Left forelimb (tissue), 1 donor: ENCODE measurements at regions not wholly inside any gene's neighbourhood (a gene's known extent, or its start where the extent isn't known, plus 50 kb on each side); places are given as distances from the start of the nearest gene placed in this dataset.

Experiments
- DNase-seq: peaks from one replicate; pipeline ENCODE4 v3.0.0-alpha.2; 2018; ENCODE audit warnings: low spot score

DNA sequence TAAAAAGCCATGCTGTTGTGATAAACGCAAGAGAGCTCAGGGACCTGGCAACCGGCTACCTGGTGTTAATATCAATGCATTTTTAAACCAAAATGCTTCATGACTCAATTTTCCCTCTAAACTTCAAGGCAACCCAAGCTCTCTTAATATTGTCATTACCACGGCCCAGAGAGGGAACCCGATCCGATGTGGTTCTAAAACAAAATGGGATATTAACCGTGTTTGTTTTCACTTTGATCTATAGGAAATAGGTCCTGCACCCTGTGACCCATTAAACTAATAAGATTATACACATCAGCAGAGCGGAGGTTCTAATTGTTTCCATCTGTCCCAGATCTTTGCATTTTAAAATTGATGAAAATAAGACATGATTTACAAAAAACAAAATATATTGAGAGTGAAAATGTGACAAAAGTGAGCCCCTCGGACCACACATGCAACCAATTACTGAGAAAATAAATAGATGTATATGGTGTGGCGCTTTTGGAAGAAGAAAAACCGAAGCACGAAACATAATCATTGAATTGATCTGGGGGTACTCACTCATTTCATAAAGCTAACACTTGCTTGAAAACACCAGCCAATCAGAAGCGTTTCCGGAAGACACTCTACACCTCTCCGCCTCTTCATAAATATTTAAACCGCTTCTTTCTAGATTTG, 290.3 kb upstream of the NFE2L3 start:
- no peak for DNase-seq

- DNase-seq: peak; percentile 99
Observed at GRCh38 chr7:25862261-25863004, 289.6 kb upstream of the NFE2L3 start.

GRCh38 chr7:25863005-25863728, 288.8 kb upstream of the NFE2L3 start:
- no peak for DNase-seq

DNA sequence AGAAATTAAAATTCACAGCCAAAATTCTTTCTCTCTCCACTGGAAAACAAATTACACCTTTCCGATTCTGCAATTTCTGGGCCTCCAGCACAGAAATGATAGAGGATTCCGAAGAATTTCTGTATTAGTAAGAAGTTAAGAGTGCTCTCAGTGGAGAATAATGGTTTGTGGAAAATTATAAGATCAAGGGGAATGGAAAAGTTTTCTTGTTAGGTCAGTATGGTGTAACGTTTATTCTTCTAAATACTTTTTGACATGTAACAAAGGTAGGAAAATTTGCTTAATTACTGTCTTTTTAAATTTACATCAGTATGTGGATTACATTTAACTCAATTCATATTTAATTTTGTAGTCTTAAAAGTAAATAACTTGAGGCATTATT, 288.3 kb upstream of the NFE2L3 start:
- no peak for DNase-seq

GRCh38 chr7:25864511-25864910, 287.5 kb upstream of the NFE2L3 start:
- no peak for DNase-seq

DNA sequence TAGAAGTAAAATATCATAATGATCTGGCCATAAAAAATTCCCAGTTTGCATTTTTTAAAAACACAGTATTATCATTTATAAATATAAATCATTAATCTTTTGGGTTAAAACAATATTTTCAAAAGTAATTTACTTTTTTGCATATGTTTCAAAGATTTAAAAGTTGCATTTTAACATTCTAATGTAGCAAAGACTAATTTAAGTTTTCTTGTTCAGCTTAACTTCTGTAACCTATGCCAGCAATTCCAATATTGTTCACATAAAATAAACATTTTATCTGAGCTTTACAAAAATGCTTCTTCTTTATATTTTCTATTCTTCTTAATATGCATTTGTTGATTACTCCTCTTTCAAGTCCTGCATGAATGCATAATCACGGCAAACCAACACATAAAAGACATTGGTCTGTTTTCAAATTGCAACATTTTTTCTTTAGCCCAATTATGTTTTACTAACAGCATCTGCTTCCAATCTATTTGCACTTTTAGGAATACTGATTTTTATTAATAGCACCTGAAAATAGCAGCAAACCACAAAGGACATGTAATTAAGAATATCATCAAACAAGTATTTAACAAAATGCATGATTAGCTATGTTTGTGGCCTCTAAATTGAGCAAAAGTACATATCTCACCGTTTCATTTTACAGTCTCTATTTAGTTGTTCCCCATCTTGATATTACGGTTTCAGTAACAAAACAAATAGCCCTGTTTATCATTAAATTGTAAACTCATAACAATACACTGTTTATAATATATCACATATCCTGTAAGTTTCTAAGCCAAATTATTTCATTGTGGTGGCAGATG, 286.9 kb upstream of the NFE2L3 start:
- no peak for DNase-seq

GRCh38 chr7:25868509-25868908, 283.5 kb upstream of the NFE2L3 start:
- DNase-seq: no peak

DNA sequence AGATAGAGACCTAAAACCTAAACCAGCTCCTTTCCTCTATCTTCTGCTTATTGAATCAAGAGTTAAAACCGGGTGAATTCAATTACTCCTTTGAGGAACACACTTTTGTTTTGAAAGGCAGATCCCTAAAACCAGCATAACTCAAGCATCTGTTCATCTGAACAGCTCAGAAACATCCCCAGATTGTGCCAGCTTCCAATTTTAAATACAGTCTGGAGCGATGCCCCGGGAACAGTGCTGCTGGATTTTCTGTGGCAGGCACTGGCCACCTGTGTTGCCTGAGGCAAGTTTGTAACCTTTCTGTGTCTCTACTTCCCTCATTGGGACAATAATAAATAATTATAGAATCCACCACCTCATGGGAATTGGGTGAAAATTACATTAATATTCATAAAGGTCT, 281.4 kb upstream of the NFE2L3 start:
- DNase-seq: no peak

- DNase-seq: no peak
Observed at GRCh38 chr7:25876092-25876491, 275.9 kb upstream of the NFE2L3 start.

DNA sequence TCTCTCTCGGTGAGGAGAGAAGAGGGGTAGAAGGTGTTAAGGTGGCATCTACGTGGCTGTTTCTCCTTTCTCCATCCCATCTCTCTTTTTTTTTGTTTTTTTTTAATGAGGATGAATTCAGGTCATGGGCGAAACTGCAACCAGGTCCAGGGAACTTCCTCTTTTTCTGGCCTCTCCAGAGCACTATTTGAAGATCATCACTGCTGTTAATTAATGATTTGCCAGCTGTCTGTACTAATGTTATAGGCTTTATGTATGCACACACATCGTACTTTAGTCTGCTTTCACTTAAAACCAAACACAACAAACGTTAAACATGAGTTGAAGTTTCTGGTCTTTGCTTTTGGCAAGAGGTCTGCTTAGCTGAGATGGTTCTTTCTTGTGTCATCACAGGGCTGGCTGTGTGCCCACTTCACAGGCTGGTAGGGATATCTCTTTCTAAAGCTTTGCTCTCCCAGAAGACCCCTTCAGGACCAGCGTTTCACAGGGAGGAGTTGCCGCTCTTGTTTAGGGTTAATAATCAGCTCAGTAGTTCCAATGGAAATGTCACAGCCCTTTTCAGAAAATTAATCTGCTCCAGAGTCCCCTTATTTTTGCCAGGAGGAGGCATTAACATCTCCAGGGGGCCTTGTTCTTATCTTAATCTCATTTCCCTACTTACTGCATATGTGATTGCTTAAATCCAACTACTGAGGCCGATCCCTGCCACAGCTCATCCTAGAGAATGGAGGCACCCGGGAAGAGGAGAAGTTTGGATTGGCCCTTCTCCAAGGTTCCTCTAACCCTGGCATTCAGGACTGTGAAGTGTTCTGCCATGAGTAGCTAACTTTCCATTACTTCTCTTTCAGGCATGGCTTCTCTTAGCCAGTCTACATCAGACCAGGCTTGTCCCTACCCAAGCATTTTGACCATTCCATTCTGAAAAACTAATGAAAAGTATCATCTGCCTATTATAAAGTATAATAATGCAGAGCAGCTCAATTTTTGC, 273.9 kb upstream of the NFE2L3 start:
- no peak for DNase-seq

DNA sequence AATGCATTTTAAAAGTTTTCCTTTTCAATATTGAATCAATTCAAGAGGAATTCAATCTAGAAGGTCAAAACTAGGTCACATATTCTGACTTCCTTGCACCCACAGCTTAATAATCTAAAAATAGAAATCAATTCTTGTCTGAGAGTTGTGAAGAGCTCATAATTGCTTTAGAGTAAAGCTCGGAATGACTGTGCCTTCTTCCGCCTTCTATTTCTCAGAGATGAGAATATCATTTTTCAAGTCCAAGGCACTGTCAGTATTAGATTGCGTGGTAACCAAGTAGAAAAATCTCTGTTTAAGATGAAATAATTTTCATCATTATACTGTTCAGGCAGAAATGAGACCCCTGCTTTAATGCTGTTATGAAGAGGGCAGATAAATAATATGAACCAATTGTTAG, 272.2 kb upstream of the NFE2L3 start:
- DNase-seq: no peak

GRCh38 chr7:25881317-25882037, 270.5 kb upstream of the NFE2L3 start:
- no peak for DNase-seq

DNA sequence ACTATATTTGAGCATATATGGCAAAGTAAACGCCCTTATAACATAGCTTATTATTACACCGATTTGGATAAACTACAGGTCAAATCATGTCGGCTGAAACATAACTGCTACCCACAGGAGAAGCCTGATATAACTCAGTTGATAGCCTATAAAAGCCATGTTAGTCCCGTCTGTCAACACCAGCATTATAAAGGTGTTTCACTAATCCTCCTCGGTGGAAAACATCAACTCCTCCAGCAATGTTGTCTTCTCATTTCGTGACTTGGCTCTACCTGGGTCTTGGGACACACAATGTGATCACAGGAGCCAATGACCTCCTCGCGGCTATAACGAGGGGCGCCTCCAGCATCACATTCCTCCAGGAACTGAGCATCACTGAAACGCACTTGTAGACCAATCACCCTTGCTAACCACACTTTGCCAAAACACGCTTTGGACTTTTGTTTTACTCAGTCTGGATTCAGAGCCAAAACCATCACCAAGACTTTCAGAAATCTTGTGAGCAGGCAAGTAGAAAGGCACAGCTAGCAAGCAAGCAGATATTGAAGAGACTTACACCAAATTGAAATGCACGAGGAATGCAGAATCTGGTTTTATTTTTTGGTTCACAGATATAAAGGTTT, 269.7 kb upstream of the NFE2L3 start:
- DNase-seq: no peak

DNA sequence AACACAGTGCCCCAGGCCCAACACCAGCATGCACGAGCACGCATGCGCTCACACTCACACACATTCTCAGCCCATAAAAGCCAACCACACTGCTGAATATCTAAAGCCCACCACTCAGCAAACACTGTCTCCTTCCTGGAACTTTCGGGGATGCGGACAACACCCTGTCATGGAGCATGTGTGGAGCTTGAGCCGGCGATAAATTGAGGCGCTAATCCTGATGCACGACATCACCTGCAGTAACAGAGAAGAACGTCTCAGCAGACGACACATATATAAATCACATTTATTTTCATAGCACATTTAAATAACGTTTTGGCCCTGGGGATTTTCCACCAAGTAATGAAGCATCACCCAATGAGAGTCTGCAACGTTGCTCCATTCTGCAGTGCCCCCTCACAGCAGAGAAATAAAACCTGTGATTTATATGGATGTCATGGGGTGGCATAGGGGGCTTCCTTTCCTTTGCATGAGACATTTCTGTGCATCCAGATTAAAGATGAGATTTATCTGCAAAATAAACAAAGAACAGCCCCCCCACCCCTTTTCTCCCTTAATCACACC, 267.7 kb upstream of the NFE2L3 start:
- no peak for DNase-seq

DNA sequence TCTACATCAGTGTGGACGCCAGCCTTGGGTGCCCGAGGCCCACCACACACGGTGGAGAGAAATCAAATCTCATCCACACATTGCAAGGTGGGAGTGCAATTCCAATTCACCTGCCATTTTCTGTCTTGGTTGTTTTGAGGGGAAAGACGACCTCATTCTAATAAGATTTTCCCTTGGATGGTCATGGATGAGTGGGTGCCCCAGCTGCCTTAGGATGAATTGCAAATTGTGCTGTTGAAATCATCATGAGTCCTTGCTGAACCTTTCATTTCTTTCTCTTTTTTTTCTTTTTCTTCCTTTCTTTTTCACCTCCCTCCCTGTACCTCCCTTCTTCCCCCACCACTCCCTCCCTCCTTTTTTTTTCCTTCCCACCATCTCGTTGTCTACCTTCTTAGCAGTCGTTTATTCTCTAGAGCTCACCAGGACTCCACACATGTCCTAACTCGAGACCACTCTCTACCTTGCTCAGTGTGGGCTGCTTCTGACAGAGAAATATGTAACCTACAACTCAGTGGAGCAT, 266.9 kb upstream of the NFE2L3 start:
- no peak for DNase-seq

DNA sequence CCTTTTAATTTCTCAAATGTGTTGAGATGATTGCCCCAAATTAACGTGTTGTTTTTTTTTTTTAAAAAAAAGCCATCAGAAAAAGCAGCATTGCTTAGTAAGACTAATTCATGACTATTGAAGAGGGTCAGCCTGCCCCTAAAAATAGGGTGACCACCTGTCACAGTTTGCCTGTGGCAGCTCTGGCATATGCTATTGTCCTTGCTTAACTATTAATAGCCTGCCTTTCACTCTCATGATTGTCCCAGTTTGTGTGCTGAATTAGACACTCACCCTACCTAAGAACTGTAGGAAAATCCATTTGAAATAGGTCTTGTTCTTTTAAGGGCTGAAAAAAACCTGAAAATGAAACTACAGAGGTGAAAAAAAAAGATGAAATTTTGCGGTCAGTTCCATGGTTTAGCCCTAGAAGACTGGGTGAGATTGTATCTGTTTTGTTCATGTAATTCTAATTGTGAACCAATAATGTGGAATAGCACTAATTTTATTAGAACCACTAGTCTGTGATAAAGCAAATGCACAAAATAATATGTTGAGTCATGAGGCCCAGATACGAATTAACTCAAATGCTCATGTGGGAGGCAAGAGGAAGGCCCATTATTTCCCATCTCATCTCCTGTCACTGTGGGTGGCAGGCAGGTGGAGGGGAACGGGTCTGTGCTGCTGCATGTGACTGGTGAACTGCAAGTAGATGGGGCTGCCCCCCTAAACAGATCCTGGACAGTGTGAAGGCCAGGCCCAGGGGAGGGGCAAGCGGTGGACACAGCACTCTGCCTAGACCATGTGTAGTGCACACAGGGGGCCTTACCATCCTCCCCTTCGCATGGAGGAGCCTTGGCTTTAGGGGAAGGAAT, 265.4 kb upstream of the NFE2L3 start:
- no peak for DNase-seq

DNA sequence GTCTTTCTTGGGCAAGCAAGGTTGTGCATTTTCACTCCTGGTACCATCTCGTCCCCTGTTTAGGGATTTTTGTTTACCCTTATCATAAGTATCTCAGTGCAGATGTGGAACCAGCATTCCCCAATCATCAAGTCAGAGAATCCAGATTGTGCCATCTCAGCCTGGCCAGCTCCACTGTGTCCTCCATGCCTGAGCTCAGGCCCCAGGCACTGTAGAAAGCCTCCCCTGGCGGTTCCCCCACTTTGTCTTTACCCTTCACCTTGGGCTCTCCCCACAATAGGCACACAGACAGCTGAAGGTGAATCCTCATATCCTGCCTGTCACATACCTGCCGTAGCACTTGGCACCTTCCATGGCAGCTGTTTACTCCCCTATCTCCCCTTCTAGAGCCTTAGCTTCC, 264.7 kb upstream of the NFE2L3 start:
- no peak for DNase-seq

GRCh38 chr7:25887795-25888559, 264.0 kb upstream of the NFE2L3 start:
- DNase-seq: no peak
